ENCODE measurements at regions not wholly inside any gene's neighbourhood (a gene's known extent, or its start where the extent isn't known, plus 50 kb on each side); places are given as distances from the start of the nearest gene placed in this dataset.

DNA sequence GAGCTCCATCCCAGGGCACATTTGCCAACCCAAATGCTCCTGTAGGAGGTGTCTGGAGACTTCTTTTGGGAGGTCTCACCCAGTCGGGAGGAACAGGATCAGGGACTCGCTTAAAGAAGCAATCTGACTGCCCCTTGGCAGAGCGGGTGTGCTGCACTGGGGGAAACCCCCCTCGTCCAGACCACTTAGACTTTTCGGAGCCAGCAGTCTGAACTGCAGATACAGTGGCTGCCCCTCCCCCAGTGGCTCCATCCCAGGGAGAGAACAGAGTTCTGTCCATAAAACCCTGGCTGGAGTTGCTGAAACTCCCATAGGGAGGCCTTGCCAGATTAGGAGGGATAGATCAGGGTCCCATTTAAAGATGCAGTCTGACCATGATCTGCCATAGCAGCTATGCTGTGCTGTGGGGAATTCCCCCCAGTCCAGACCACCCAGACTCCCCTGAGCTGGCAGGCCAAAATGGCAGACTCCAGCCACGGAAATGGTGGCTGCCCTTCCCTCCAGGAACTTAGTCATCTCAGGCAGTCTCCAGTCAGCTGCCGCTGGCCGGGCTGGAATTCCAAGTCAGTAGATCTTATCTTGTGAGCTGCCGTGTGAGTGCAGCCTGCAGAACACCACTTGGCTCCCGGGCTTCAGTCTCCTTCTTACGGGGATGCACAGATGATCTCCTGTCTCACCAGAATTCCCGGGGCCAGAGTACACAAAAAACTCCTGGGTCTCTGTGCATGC, 278.1 kb upstream of the SASH1 start:
- DNase-seq, result no peak

DNA sequence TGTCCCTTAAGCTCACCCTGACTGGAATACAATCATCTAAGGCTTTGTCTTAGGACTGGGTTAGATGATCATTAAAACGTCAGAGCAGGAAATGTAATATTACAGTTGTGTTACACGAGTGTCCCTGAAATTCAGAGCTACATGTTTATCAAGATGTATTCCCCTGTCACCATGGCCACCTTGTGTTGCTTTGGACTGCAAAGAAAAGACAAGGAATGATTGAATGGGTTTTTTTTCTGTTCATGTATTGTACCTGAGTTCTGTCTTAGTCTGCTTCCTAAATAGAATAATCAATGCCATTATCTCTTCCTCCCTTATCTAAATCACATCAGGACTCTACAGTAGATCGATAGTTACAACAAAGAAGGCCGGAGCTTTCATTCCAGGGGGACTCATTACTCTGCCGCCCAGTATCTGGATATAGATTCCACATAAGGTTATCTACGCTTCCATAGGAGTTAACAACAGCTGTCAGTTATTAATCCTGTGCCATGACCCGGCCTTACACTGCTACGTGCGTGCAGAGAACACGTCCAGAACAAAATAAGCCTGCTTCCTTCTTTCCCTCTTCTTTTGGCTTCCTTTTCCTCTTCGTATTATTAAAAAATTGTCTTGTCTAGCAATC, 274.1 kb upstream of the SASH1 start:
- no peak for DNase-seq

DNA sequence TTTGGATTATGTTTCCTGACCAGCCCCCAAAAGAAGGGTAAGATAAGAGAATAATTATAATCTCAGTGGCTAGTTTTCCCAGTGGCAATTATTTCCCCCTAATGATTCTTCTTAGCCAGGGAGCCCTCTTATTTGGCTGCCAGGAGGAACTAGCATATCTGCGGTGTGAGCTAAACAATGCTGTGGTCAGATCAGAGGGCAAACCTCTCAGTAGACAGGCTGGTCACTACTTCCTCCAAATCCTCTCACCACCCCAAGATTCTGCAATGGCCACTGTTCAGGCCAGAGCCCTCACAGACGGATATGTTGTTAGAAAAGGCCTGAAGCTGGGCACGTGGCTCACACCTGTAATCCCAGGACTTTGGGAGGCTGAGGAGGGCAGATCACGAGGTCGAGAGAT, 273.4 kb upstream of the SASH1 start:
- DNase-seq, result no peak

DNA sequence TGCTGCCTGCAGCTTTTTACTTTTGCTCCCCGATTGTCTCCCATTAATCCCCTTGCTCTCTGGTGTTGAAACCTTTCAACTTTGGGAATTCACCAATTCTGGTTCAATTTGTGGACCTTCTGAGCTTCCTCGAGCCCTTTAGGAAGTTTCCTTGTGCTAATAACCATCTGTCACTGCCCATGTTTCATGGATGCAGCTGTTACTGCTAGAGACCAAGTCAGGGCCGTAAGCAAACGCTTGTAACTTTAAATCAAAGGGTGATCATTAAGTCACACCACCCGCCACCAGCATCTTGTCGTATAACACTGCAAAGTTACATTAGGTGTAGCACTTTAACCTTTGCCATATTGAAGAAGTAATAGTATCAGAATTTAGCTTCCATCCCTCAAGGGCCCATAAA, 268.3 kb upstream of the SASH1 start:
- DNase-seq, result no peak

DNA sequence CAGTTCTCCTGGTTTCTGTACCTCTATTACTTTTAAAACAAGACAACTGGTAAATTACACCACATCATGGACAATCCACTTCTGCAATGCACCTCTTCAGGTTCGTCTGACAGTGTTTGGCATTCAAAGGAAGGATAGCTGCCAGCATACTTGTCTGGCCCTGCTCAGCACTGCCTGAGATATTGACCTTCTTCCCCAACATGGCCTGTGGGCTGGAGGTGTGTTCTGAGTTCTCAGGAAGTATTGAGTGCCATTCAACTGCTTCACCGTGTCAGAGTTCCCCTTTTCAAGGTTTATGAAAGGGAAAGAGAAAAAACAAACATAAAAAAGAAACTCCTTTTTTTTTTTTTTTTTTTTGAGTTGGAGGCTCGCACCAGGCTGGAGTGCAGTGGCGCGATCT, 267.9 kb upstream of the SASH1 start:
- no peak for DNase-seq

DNA sequence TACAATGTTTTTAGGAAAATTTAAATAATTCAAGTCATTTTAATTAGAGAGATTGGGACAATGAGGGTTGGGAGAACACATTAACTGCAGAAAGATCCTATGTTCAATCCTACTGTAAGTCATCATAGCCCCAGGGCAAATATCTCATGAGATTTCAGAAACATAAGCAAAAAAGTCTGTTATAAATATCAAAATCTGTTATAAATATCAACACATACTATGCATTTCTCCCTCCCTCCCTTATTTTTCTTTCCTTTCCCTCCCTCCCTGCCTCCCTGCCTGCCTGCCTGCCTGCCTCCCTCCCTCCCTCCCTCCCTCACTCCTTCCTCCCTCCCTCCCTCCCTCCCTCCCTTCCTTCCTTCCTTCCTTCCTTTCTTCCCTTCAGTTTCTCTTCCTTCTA, 267.3 kb upstream of the SASH1 start:
- no peak for DNase-seq

DNA sequence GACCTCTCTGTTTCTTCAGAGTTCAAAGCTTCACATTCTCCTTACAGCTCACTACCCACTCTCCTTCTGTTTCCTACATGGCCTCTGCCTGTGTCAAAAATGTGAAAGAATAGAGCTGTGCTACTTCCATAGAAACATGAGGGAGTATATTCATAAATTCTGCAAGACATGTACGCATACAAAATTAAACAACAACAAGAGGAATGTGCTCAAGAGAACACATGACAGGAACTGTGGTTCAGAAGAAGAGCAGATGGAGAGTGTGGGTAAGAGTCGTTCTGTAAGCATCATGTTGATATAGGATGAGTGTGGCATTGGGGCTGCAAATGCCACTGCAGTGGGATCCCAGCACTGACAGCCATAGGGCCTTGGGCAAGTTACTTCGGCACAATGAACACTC, 266.6 kb upstream of the SASH1 start:
- no peak for DNase-seq

DNA sequence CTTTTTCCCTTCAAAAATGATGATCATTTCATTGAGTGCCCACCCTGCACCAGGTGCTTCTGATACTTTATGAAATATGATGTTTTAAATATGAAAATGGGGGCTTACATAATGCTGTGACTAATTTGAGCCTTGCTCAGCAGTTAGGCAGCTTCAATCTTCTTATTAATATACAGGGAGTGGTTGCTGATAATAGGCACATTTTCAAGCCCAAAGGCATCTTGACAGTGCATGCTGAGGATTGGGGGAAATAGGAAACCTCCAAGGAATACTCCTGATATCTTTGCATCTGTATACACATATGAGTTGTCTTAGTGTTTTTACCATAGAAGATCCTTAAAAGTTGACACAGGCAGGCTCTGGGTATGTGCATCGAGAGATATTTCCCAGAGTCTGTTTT, 262.3 kb upstream of the SASH1 start:
- no peak for DNase-seq

DNA sequence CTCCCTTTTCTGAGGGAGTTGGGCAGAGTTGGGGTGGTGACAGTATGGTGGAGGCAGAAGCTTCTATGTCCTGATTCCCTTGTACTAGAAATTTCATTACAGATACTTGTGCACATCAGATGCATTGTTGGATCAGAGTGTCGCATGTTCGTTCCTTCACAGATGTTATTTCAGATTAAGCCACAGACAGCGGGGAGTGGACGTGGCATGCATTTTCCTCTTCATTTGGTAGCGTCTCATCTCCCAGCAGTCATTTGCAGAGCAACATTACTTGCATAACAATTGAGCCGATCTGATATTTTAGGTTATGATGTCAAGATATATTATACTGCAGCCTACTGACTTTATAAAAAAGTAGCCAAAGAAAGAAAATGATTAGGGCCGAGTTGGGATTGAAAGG, 261.6 kb upstream of the SASH1 start:
- no peak for DNase-seq

DNA sequence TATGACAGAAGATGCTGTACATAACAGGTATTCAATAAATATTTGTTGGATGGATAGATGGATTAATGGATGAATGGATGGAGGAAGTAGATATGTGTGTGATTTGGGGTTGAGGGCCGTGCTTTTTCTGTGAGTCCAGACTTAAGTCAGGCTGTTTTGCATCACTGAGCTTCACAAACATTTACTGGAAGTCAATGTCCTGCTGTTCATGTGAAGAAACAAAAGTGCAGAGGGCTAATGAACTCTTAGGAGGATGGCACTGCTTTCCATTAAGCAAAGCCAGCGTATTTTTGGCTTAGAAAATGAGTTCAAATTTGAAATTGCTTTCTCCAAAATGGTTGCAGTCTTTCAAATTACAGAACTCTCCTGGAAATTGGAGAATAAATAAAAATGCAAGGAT, 260.6 kb upstream of the SASH1 start:
- DNase-seq, result no peak

DNA sequence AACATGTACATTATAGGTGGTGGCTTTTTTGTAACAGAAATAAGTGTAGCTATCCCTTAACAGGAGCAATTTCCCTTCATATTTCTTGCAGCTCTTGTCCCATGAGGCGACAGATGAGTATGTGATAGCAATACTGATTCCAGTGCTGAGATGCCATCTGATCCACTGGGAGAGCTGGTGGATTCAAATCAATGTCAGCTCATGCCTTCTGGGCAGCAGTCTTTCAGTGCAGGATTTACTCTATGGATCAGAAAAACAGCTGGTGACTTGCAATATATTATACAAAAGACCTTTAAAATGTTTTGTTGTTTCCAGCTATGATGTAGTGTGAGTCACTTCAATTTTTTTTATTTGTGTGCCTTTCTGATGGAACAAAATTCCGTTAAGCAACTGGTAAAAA, 259.9 kb upstream of the SASH1 start:
- DNase-seq, result no peak

DNA sequence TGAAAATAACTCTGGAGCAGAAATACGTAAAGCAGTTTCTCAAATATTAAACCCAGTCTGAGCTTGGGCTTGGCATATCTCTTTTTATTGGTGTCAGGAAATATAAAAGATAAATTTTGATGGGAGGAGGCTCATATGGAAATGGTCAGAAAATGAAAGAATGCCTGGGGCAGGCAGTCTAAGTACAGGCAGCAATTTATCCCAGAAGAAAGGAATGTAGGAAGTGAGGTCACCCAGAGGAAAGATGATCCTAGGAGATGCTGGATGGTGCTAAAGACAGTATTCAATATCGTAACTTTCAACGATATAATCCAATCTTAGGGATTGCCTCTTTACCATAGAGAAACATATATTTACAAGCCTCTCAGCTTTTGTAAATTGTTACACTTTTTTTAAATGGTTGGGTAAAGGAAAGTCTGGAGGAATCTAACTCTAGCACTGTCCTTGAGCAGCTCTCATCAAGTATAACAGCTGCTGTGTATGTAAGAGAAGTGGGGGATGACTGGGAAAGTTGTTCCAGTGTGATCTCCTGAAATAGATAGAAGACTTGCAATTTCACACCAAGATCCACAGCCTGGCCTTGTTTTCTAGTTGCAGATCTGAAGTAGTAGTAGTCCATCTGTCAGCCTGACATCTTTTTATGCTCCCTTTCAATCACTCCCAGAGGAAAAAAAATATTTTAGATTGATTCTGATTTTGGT, 256.9 kb upstream of the SASH1 start:
- DNase-seq, result no peak

DNA sequence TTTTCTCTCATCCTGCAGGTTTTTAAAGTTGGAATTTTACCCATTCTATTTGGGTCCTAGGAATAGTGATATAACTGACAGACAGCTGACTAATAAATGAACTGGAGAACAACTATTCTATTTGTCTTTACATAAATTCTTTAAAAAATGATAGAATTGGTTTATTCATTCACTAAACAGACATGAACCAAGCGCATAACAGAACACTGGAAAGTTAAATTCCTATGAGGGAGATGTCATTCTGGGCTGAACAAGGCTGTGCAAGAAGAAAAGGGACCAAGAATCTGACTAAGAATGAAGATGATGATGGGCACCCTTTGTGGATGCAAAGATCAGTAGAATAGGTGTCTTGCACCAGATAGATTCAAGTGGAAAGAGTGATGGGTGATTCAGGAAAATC, 256.3 kb upstream of the SASH1 start:
- no peak for DNase-seq

DNA sequence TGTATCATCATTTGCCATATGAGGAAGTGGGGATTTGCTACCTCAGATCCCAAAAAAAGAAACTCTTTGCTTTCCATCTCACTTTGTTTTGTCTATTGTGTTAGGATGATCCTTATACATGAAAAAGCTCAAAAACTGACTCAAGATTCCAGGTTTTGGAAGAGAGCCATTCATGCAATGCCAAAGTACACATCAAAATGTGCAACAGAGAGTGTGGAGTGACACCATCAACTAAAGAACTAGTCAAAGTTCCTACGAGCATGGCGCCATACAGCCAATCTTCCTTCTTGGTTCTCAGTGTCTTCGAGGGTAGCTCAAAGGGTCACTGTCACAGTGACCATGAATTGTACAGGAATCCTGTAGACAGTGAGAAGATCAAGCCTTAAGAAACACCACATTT, 255.8 kb upstream of the SASH1 start:
- no peak for DNase-seq

DNA sequence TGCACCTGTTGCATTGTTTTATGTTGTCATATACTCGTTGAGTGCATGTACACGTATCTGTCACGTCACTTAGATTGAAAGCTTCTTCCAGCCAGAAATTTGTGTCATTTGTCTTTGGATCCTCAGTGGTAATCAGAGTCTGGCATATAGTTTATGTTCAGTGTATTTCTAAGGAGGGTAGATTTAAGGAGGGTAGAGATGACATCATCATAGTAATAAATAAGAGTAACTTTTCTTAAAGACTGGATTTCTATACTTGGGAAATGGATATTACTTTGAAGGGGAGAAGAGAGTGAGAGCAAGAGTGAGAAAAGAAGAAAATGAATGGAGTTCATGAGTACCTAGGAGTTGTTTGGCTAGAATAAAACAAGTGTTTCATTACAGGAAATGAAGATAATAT, 255.0 kb upstream of the SASH1 start:
- DNase-seq, result no peak

DNA sequence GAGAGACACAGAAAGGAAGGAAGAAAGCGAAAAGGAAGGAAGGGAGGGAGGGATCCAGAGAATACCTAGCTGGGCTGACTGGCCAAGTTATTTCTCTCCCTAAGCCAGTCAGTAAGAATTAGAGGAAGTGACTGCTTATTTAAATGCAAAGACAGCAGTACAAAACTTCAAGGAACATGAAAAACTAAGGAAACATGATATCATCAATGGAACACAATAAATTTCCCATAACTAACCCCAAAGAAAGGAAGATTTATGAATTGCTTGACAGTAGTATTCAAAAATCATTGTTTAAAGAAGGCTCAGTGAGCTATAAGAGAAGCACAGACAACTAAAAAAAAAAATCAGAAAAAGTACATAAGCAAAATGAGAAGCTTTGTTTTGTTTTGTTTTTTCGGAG, 252.3 kb upstream of the SASH1 start:
- no peak for DNase-seq

DNA sequence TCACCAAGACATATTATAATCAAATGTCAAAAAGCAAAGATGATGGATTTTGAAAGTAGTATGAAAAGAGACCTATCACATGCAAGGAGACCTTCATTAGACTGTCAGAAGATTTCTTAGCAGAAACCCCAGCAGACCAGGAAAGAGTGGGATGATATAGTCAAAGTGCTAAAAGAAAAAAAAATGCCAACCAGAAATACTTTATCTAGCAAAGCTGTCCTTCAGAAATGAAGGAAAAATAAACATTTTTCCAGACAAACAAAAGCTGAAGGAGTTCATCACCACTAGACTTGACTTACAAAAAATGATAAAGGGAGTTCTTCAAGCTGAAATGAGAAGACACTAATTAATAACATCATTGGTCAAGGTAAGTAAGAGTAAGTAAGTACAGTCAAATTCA, 251.2 kb upstream of the SASH1 start:
- no peak for DNase-seq

DNA sequence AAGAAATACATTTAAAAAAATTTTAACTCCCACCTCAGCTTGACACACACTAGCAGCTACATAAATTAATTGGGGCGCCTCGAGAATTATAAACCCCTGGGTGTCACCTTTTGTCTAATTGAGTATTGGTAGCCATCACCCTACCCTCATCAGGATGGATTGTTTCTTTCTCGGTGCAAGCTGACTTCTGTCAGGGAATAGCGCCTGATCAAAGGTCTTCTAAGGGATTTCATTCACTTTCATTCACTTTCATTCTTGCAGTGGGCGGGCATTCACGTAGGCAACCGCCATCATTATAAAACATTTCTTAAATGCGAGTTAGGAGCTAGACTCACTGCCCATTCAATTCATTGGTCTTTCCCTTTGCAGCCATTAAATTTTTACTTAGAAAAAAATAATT, 239.2 kb upstream of the SASH1 start:
- DNase-seq, result no peak

DNA sequence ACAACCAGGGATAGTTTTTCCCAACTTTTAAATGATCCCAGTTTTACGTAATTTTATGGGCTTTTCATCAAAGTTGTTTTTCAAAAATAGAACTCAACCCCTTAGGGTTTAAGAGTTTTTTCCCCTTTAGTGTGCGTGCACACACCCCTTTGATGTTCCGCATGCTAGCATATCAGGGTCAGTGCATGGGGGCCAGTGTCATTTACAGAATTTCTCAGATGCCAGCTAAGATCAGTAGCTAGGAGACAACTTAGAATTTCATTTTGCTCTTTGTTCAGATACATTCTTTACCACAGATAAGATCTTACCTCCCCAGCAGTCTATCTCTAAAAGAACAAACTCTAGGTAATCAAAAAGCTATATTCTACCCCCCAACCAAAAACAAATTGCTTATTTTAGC, 238.5 kb upstream of the SASH1 start:
- no peak for DNase-seq

DNA sequence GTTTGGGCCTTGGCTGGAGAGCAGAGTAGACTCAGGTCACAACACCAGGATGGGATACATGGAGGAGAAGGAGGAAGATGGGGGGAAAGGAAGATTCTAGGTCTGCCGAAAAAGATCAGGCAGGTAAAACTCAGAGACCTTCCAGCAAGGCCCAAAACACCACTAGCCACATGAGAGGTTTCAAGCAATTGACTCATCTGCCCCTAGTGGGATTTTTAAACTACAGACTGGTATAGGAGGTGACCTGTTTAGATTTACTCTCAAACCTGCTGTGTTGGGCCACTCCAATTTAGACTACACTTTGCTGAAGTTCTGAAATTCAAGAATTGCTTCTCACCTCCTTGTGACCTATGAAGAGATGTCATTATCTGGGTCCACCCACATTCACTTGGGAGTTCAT, 236.9 kb upstream of the SASH1 start:
- DNase-seq, result no peak

DNA sequence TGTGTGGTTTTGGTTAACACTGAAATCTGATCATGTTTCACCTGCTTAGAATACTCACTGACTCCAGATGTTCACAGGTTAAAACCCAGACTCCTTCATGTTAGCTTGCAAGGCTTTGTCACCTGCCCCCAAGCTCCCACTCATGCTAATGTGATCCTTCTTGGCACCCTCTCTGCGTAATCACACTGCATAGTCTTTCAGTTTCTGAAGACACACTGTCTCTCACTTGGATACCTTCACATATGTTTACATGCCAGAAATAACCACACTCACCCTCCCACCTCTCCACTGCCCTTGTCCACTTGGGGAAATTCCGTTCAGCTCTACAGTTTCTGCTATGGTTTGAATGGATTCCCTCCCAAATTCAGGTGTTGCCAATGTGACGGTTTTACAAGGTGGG, 234.7 kb upstream of the SASH1 start:
- DNase-seq, result no peak

DNA sequence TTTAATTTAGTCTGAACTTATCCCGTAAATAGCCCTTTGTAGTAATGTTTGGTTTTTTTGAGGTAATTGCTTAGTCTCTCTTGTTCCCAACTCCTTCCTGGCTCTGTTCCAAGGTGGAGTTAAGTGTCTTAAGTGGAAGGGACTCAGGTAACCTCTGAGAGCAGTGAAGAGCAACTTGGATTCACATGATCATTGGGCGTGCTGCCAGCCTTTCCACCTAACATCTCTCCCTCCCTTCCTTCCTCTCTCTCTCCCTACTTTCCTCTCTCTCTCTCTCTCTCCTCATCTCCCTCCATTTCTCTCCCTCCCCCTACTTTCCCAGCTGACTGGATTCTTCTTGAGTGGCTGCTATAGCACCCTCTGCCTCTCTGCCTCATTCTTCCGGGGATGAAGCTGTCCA, 232.9 kb upstream of the SASH1 start:
- DNase-seq, result no peak

DNA sequence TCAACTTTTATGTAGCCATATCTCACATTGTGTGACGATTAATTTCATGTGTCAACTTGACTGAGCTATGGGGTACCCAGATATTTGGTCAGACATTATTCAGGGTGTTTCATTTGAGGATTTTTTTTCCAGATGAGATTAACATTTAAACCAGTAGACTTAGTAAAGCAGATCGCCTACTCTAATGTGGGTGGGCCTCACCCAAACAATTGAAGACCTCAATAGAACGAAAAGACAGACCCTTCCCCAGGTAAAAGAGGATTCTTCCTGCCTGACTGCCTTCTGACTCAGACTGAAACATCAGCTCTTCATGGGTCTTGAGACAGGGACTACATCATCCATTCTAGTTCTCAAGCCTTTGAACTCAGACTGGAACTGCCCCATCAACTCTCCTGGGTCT, 231.7 kb upstream of the SASH1 start:
- DNase-seq, result no peak

DNA sequence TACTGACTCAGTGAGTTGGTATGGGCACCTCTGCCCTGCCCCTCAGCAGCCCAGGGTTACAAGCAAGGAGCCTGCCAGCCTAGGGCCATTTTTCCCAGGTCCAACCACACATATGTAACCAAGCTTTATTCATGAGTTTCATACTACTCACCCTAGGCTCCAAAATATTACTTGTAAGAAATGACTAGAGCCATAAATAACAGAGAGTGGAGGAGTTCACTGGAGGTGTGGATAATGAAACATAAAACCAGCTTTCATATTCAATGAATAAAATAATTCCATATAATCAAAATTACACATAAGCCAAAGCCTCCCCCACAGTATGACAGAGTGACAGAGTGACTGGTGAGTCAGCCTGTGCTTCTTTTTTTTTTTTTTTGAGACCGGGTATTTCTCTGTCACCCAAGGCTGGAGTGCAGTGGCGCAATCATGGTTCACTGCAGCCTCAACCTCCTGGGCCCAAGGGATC, 229.8 kb upstream of the SASH1 start:
- no peak for DNase-seq

DNA sequence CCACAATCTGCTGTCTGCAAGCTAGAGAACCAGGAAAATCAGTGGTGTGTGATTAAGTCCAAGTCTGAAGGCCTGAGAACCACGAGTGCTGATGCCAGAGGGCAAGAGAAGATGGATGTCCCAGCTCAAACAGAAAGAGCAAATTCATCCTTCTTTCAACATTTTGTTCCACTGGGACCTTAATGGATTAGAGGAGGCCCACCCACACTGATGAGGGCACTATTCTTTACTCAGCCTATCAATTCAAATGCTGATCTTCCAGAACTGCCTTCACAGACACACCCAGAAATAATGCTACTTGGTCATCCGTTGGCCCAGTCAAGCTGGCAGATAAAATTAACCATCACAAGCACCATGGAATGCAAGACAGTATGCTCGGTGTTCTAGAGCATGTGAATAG, 226.6 kb upstream of the SASH1 start:
- no peak for DNase-seq

Data from activated T-cell treated with anti-CD3 and anti-CD28 coated beads for 4 hours (primary cell).